Caco-2 (cell line): ENCODE measurements at regions not wholly inside any gene's neighbourhood (a gene's known extent, or its start where the extent isn't known, plus 50 kb on each side); places are given as distances from the start of the nearest gene placed in this dataset.

Experiments
- BruUV-seq: library from RNA; stranded (reverse); fragments of 400-500 nt; replicated peaks from 2 replicates; lab custom pipeline; 2021; lab: Mats Ljungman, UMichigan
- CTCF ChIA-PET: fragments of 300-600 bp; sonication (Branson Sonifier 250); formaldehyde crosslinking; loops from one replicate; lab custom pipeline; 2022; ENCODE audit warnings: antibody characterized with exemption; lab: Charles Lee
- POLR2A ChIA-PET: fragments of 300-600 bp; sonication (Branson Sonifier 250); formaldehyde crosslinking; loops from one replicate; lab custom pipeline; 2022; ENCODE audit warnings: antibody characterized with exemption; lab: Charles Lee
- DNase-seq, 2 experiments: peaks; one replicate each; pipeline versions ENCODE4 v3.0.0 to v3.0.0-alpha.2; 2020 to 2022
- H3K27me3 ChIP-seq: replicated peaks from 2 replicates; pipeline ENCODE4 v1.6.0; 2011; ENCODE audit warnings: low read length; ENCODE audit not compliant: control insufficient read depth, insufficient read depth
- H3K36me3 ChIP-seq: 2 replicates; pipeline ENCODE4 v1.5.1; 2011; ENCODE audit warnings: low read length; ENCODE audit not compliant: control insufficient read depth, insufficient read depth
- H3K4me1 ChIP-seq: fragments of 250-450 bp; sonication (Bioruptor Pico); 2 replicates; pipeline ENCODE4 v1.5.1; 2020; ENCODE audit warnings: mild to moderate bottlenecking
- H3K4me3 ChIP-seq: 2 replicates; pipeline ENCODE4 v1.5.1; 2011; ENCODE audit warnings: low read depth, mild to moderate bottlenecking, control low read depth, low read length
- H3K9me3 ChIP-seq: fragments of 250-450 bp; sonication (Bioruptor Pico); 2 replicates; pipeline ENCODE4 v1.5.1; 2020; ENCODE audit warnings: mild to moderate bottlenecking, moderate library complexity
- H3K27ac Mint-ChIP-seq: one replicate; pipeline ENCODE4 v1.8.0; 2022; ENCODE audit warnings: mixed read lengths; ENCODE audit not compliant: unreplicated experiment
- H3K27me3 Mint-ChIP-seq: one replicate; pipeline ENCODE4 v1.8.0; 2022; ENCODE audit warnings: mixed read lengths; ENCODE audit not compliant: insufficient read depth, unreplicated experiment
- H3K36me3 Mint-ChIP-seq: one replicate; pipeline ENCODE4 v1.8.0; 2022; ENCODE audit warnings: mild to moderate bottlenecking, mixed read lengths; ENCODE audit not compliant: insufficient read depth, unreplicated experiment
- H3K4me1 Mint-ChIP-seq: one replicate; pipeline ENCODE4 v1.8.0; 2022; ENCODE audit warnings: low read depth, mixed read lengths; ENCODE audit not compliant: unreplicated experiment
- H3K4me3 Mint-ChIP-seq: one replicate; pipeline ENCODE4 v1.8.0; 2022; ENCODE audit warnings: mild to moderate bottlenecking, moderate library complexity, mixed read lengths; ENCODE audit not compliant: unreplicated experiment
- H3K9me3 Mint-ChIP-seq: one replicate; pipeline ENCODE4 v1.8.0; 2022; ENCODE audit warnings: mixed read lengths; ENCODE audit not compliant: unreplicated experiment
- CTCF ChIP-seq, 2 experiments: fragments of 200-600 bp in 1 of 2; IDR thresholded peaks; 1 replicate in 1 of 2; 2 replicates in 1 of 2; pipeline versions ENCODE4 v1.5.1 to v1.8.0; 2011 to 2022; ENCODE audit warnings: antibody characterized with exemption in 1 of 2, control low read depth in 1 of 2, inconsistent platforms in 1 of 2, low read depth in 1 of 2, low read length in 1 of 2, mild to moderate bottlenecking in 1 of 2, moderate library complexity in 1 of 2; ENCODE audit not compliant: insufficient read depth in 1 of 2, severe bottlenecking in 1 of 2, unreplicated experiment in 1 of 2
- intact Hi-C: fragments of 100-400 bp; cut with micrococcal nuclease; formaldehyde crosslinking; loops from one replicate; pipeline ENCODE4 v1.10.0; 2022; ENCODE audit not compliant: unreplicated experiment

GRCh38 chr3:86221601-86222000, 769.3 kb downstream of the VGLL3 start:
- no peak for TF ChIP-seq CTCF (IDR thresholded peaks at IDR 0.05; ENCODE audit: insufficient read depth in 1 of 2, low read depth in 1 of 2, low read length in 1 of 2, severe bottlenecking in 1 of 2, unreplicated experiment in 1 of 2)
- no peaks in the 10 kb centered on the region for H3K9me3 Mint-ChIP-seq
- CTCF ChIA-PET, result no interaction called here
- no peaks in the 10 kb centered on the region for H3K36me3 ChIP-seq
- no peaks in the 10 kb centered on the region for H3K27me3 ChIP-seq
- BruUV-seq, result no TSS peak
- no peak overlapping the region for H3K4me3 ChIP-seq
- no peak for DNase-seq
- H3K4me1 ChIP-seq, result no peaks in the 10 kb centered on the region
- no peaks in the 10 kb centered on the region for H3K9me3 ChIP-seq
- POLR2A ChIA-PET, result no interaction called here
- H3K4me1 Mint-ChIP-seq, result no peaks in the 10 kb centered on the region
- no peaks in the 10 kb centered on the region for H3K27me3 Mint-ChIP-seq
- intact Hi-C loops, result no loop called here
- H3K27ac Mint-ChIP-seq, result no peak overlapping the region
- no peak overlapping the region for H3K4me3 Mint-ChIP-seq
- H3K36me3 Mint-ChIP-seq, result no peaks in the 10 kb centered on the region

GRCh38 chr3:86208772-86209171, 782.2 kb downstream of the VGLL3 start:
- Mint-ChIP-seq H3K36me3 (no peaks in the 10 kb centered on the region), H3K27ac (no peak overlapping the region), H3K4me1 (no peaks in the 10 kb centered on the region), H3K27me3 (no peaks in the 10 kb centered on the region), H3K9me3 (no peaks in the 10 kb centered on the region), H3K4me3 (no peak overlapping the region)
- H3K4me3 ChIP-seq, result no peak overlapping the region
- POLR2A ChIA-PET, result no interaction called here
- no peaks in the 10 kb centered on the region for H3K4me1 ChIP-seq
- H3K9me3 ChIP-seq, result no peaks in the 10 kb centered on the region
- TF ChIP-seq CTCF (IDR thresholded peaks at IDR 0.05; ENCODE audit: insufficient read depth in 1 of 2, low read depth in 1 of 2, low read length in 1 of 2, severe bottlenecking in 1 of 2, unreplicated experiment in 1 of 2), result no peak
- CTCF ChIA-PET, result no interaction called here
- intact Hi-C loops, result no loop called here
- H3K27me3 ChIP-seq, result no peaks in the 10 kb centered on the region
- no peak for DNase-seq
- no TSS peak for BruUV-seq
- no peaks in the 10 kb centered on the region for H3K36me3 ChIP-seq

GRCh38 chr3:86182606-86183005, 808.3 kb downstream of the VGLL3 start:
- Histone ChIP-seq H3K4me1 (no peaks in the 10 kb centered on the region), H3K36me3 (no peaks in the 10 kb centered on the region), H3K4me3 (no peak overlapping the region), H3K27me3 (no peaks in the 10 kb centered on the region), H3K9me3 (no peaks in the 10 kb centered on the region)
- POLR2A ChIA-PET, result no interaction called here
- no peak overlapping the region for H3K4me3 Mint-ChIP-seq
- no peaks in the 10 kb centered on the region for H3K27me3 Mint-ChIP-seq
- no peak for DNase-seq
- H3K27ac Mint-ChIP-seq, result no peak overlapping the region
- CTCF ChIA-PET, result no interaction called here
- H3K9me3 Mint-ChIP-seq, result no peaks in the 10 kb centered on the region
- H3K4me1 Mint-ChIP-seq, result no peaks in the 10 kb centered on the region
- TF ChIP-seq CTCF (IDR thresholded peaks at IDR 0.05; ENCODE audit: insufficient read depth in 1 of 2, low read depth in 1 of 2, low read length in 1 of 2, severe bottlenecking in 1 of 2, unreplicated experiment in 1 of 2), result no peak
- intact Hi-C loops, result no loop called here
- no TSS peak for BruUV-seq
- H3K36me3 Mint-ChIP-seq, result no peaks in the 10 kb centered on the region
